HepG2 (cell line): ENCODE measurements at regions not wholly inside any gene's neighbourhood (a gene's known extent, or its start where the extent isn't known, plus 50 kb on each side); places are given as distances from the start of the nearest gene placed in this dataset.

Source experiments
- ARID5B ChIP-seq: IDR thresholded peaks from 2 replicates; pipeline ENCODE4 v1.4.0; 2020; ENCODE audit warnings: mild to moderate bottlenecking, missing genetic modification reagents
- CTCF ChIP-seq: sonication (generic); formaldehyde crosslinking; IDR thresholded peaks from 2 replicates; pipeline ENCODE4 v1.5.0; 2020; ENCODE audit warnings: mild to moderate bottlenecking, missing genetic modification reagents, moderate library complexity
- DMTF1 ChIP-seq: sonication (generic); formaldehyde crosslinking; IDR thresholded peaks from 2 replicates; pipeline ENCODE4 v1.4.0; 2020; ENCODE audit warnings: mild to moderate bottlenecking, missing genetic modification reagents
- DRAP1 ChIP-seq: IDR thresholded peaks from 2 replicates; pipeline ENCODE4 v1.6.1; 2016; ENCODE audit warnings: missing genetic modification reagents, missing compliant biosample characterization
- EP300 ChIP-seq, 3 experiments: sonication (generic) in 1 of 3; formaldehyde crosslinking in 1 of 3; IDR thresholded peaks; 2 replicates each; pipeline versions ENCODE4 v1.5.1 to v1.6.1; 2011 to 2020; ENCODE audit warnings: low read depth in 2 of 3, low read length in 2 of 3, borderline replicate concordance in 1 of 3, improper control_type of control experiment in 1 of 3, mild to moderate bottlenecking in 1 of 3, missing genetic modification reagents in 1 of 3, moderate library complexity in 1 of 3
- IKZF4 ChIP-seq: sonication (generic); formaldehyde crosslinking; IDR thresholded peaks from 2 replicates; pipeline ENCODE4 v1.5.1; 2020; ENCODE audit warnings: borderline replicate concordance, mild to moderate bottlenecking, low read depth, missing genetic modification reagents; ENCODE audit errors: not compliant biosample characterization
- MLXIP ChIP-seq: sonication (generic); formaldehyde crosslinking; IDR thresholded peaks from 2 replicates; pipeline ENCODE4 v1.9.0; 2021; ENCODE audit warnings: missing genetic modification reagents, borderline replicate concordance
- PHF5A ChIP-seq: IDR thresholded peaks from one replicate; pipeline ENCODE4 v1.6.1; 2018; ENCODE audit warnings: low read depth, missing genetic modification reagents; ENCODE audit not compliant: unreplicated experiment
- TCF7L2 ChIP-seq: IDR thresholded peaks from 2 replicates; pipeline ENCODE4 v1.6.1; 2011; ENCODE audit warnings: mild to moderate bottlenecking, low read depth, low read length, moderate library complexity
- ZNF225 ChIP-seq: sonication (generic); formaldehyde crosslinking; IDR thresholded peaks from 2 replicates; pipeline ENCODE4 v1.4.0; 2020; ENCODE audit warnings: mild to moderate bottlenecking, missing genetic modification reagents
- ZNF232 ChIP-seq: sonication (generic); formaldehyde crosslinking; IDR thresholded peaks from 2 replicates; pipeline ENCODE4 v1.4.0; 2020; ENCODE audit warnings: missing genetic modification reagents, borderline replicate concordance
- ZNF563 ChIP-seq: sonication (generic); formaldehyde crosslinking; IDR thresholded peaks from 2 replicates; pipeline ENCODE4 v1.8.0; 2022; ENCODE audit warnings: mild to moderate bottlenecking, moderate library complexity, missing genetic modification reagents
- ZNF674 ChIP-seq: sonication (generic); formaldehyde crosslinking; IDR thresholded peaks from 2 replicates; pipeline ENCODE4 v1.5.0; 2020; ENCODE audit warnings: low read depth, mild to moderate bottlenecking, missing genetic modification reagents
- ZNF800 ChIP-seq: sonication (generic); formaldehyde crosslinking; IDR thresholded peaks from 2 replicates; pipeline ENCODE4 v1.4.0; 2020; ENCODE audit warnings: missing genetic modification reagents

GRCh38 chr9:78399153-78399552, 102.2 kb downstream of the PSAT1 start (continued):
- TF ChIP-seq IKZF4 (CRISPR knock-in tag): no peak
- TF ChIP-seq TCF7L2: no peak
- peak; percentile 58 for TF ChIP-seq ARID5B (CRISPR knock-in tag)
- TF ChIP-seq DRAP1 (CRISPR knock-in tag): no peak
- no peak for TF ChIP-seq DMTF1 (CRISPR knock-in tag)
- peak in 1 of 2 experiments; percentile 72; a peak in 2 of 4 replicates for TF ChIP-seq EP300 (IDR thresholded peaks at IDR 0.05; ENCODE audit: low read depth in 2 of 2, low read length in 2 of 2)
- TF ChIP-seq EP300 (CRISPR knock-in tag; IDR thresholded peaks at IDR 0.05; ENCODE audit: borderline replicate concordance): no peak
- no peak for TF ChIP-seq ZNF232
- TF ChIP-seq ZNF563 (CRISPR knock-in tag): no peak
- TF ChIP-seq PHF5A (CRISPR knock-in tag): no peak
- no peak for TF ChIP-seq CTCF (CRISPR knock-in tag)
- no peak for TF ChIP-seq ZNF674 (CRISPR knock-in tag)
- TF ChIP-seq ZNF800 (CRISPR knock-in tag): no peak
- TF ChIP-seq MLXIP: no peak
- no peak for TF ChIP-seq ZNF225 (CRISPR knock-in tag)
